Parathyroid adenoma (tissue), 2 donors: ENCODE measurements at regions not wholly inside any gene's neighbourhood (a gene's known extent, or its start where the extent isn't known, plus 50 kb on each side); places are given as distances from the start of the nearest gene placed in this dataset.

Source experiments
- H2AFZ ChIP-seq: fragments of 300-600 bp; sonication (generic); one replicate; pipeline ENCODE4 v1.7.0; 2017; ENCODE audit warnings: antibody characterized with exemption, mild to moderate bottlenecking
- H3K27ac ChIP-seq: fragments of 300-600 bp; sonication (generic); one replicate; pipeline ENCODE4 v1.7.0; 2017
- H3K27me3 ChIP-seq: fragments of 300-600 bp; sonication (generic); one replicate; pipeline ENCODE4 v1.7.0; 2017; ENCODE audit warnings: low read length; ENCODE audit not compliant: control insufficient read depth, insufficient read depth
- H3K36me3 ChIP-seq: fragments of 300-600 bp; sonication (generic); one replicate; pipeline ENCODE4 v1.7.0; 2017; ENCODE audit warnings: low read length; ENCODE audit not compliant: control insufficient read depth, insufficient read depth
- H3K4me1 ChIP-seq: fragments of 300-600 bp; sonication (generic); one replicate; pipeline ENCODE4 v1.7.0; 2017; ENCODE audit warnings: control low read depth
- H3K4me2 ChIP-seq: fragments of 300-600 bp; sonication (generic); one replicate; pipeline ENCODE4 v1.7.0; 2017; ENCODE audit warnings: low read length
- H3K4me3 ChIP-seq: fragments of 300-600 bp; sonication (generic); one replicate; pipeline ENCODE4 v1.7.0; 2017; ENCODE audit warnings: low read depth, low read length
- H3K79me2 ChIP-seq: fragments of 300-600 bp; sonication (generic); one replicate; pipeline ENCODE4 v1.7.0; 2017; ENCODE audit warnings: control low read depth
- H3K9ac ChIP-seq: fragments of 300-600 bp; sonication (generic); one replicate; pipeline ENCODE4 v1.7.0; 2017; ENCODE audit warnings: mild to moderate bottlenecking
- H3K9me3 ChIP-seq: fragments of 300-600 bp; sonication (generic); one replicate; pipeline ENCODE4 v1.7.0; 2017; ENCODE audit warnings: low read length; ENCODE audit not compliant: control insufficient read depth
- TF ChIP-seq, protein P1 (sequence below): fragments of 300-600 bp; sonication (generic); IDR thresholded peaks from one replicate; pipeline ENCODE4 v1.7.0; 2017; ENCODE audit warnings: antibody characterized with exemption, mild to moderate bottlenecking
- donor health status: primary hyperparathyroidism.

DNA sequence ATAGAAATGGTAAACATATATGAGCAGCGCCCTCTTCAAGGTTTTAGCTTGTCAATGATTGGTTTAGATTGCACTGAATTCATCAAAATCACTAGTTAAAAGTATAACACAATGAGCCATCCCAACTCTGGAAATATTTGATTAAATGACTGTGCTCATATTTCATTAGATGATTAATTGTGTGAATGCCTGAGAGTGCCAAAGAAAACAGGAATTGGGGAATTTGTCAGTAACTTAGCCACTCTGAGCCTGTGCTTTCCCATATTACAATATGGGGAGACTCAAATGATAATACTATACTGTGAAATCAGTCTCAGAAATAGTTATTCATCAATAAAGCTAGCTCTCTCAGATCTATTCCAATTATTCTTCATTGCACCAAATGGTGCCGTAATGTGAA is 2087.6 kb upstream of the CELF4 start:
- H3K4me2 ChIP-seq: no peak overlapping the region
- H2AFZ ChIP-seq: no peak overlapping the region
- H3K27me3 ChIP-seq: no peaks in the 10 kb centered on the region
- H3K36me3 ChIP-seq: no peaks in the 10 kb centered on the region
- H3K79me2 ChIP-seq: no peaks in the 10 kb centered on the region
- H3K9ac ChIP-seq: no peak overlapping the region
- no peak overlapping the region for H3K4me3 ChIP-seq
- H3K9me3 ChIP-seq: no peaks in the 10 kb centered on the region
- no peak overlapping the region for H3K27ac ChIP-seq
- no peaks in the 10 kb centered on the region for H3K4me1 ChIP-seq
- TF ChIP-seq, protein P1, sequence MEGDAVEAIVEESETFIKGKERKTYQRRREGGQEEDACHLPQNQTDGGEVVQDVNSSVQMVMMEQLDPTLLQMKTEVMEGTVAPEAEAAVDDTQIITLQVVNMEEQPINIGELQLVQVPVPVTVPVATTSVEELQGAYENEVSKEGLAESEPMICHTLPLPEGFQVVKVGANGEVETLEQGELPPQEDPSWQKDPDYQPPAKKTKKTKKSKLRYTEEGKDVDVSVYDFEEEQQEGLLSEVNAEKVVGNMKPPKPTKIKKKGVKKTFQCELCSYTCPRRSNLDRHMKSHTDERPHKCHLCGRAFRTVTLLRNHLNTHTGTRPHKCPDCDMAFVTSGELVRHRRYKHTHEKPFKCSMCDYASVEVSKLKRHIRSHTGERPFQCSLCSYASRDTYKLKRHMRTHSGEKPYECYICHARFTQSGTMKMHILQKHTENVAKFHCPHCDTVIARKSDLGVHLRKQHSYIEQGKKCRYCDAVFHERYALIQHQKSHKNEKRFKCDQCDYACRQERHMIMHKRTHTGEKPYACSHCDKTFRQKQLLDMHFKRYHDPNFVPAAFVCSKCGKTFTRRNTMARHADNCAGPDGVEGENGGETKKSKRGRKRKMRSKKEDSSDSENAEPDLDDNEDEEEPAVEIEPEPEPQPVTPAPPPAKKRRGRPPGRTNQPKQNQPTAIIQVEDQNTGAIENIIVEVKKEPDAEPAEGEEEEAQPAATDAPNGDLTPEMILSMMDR: no peak

DNA sequence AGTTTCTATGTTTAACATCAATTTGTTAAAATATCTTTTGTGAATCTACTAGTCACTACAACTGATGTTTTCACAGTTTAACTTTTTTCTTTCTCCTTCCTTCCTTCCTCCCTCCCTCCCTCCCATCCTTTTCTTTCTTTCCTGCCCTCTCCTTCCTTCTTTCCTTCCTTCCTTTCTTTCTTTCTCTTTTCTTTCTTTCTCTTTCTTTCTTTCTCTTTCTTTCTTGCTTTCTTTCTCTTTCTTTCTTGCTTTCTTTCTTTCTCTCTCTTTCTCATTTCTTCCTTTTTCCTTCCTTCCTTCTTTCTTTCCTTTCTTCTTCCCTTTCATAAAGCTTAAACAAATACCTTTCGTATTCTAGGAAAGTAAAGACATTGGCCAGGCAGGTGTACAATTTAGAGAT is 2083.0 kb upstream of the CELF4 start:
- H3K4me3 ChIP-seq: no peak overlapping the region
- H3K4me1 ChIP-seq: peaks cover 4% of the 10 kb centered on the region
- no peaks in the 10 kb centered on the region for H3K36me3 ChIP-seq
- no peaks in the 10 kb centered on the region for H3K9me3 ChIP-seq
- H3K27me3 ChIP-seq: no peaks in the 10 kb centered on the region
- H3K79me2 ChIP-seq: no peaks in the 10 kb centered on the region
- TF ChIP-seq, protein P1: no peak
- no peak overlapping the region for H3K9ac ChIP-seq
- H3K27ac ChIP-seq: no peak overlapping the region
- peak overlapping the region; percentile 54 for H2AFZ ChIP-seq
- H3K4me2 ChIP-seq: no peak overlapping the region

GRCh38 chr18:39647627-39648534 is 2082.3 kb upstream of the CELF4 start:
- Histone ChIP-seq H3K27me3 (no peaks in the 10 kb centered on the region), H3K4me3 (no peak overlapping the region), H3K27ac (peak overlapping the region; percentile 52)

DNA sequence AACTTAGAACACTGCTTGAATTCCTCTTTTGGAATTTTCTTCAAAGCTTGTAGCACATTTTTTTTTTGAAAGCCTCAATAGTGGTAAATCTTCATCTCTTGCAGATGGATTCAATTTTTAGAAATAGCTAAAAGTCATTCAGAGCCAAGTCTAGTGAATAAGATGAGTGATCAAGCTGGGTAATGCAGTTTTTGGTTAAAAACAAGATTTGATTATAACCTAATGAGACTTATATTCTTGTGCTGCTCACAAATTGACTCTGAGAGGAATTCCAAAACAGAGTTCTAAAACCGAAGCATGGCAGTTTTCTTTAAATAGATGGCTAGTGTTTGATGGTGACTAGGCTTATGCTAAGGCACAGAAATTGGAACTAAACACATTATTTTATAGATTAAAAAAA is 2072.6 kb upstream of the CELF4 start:
- Histone ChIP-seq H3K4me3 (no peak overlapping the region), H2AFZ (no peak overlapping the region), H3K4me2 (no peak overlapping the region), H3K9ac (no peak overlapping the region), H3K79me2 (no peaks in the 10 kb centered on the region), H3K27ac (no peak overlapping the region), H3K36me3 (no peaks in the 10 kb centered on the region), H3K4me1 (no peaks in the 10 kb centered on the region), H3K9me3 (no peaks in the 10 kb centered on the region), H3K27me3 (no peaks in the 10 kb centered on the region)
- TF ChIP-seq, protein P1: no peak

More at GRCh38 chr18:39647627-39648534, 2082.3 kb upstream of the CELF4 start:
- H2AFZ ChIP-seq: peak overlapping the region; percentile 54
- TF ChIP-seq, protein P1: no peak
- H3K9ac ChIP-seq: no peak overlapping the region
- no peaks in the 10 kb centered on the region for H3K79me2 ChIP-seq
- H3K9me3 ChIP-seq: no peaks in the 10 kb centered on the region
- H3K4me1 ChIP-seq: peaks cover 4% of the 10 kb centered on the region
- H3K36me3 ChIP-seq: no peaks in the 10 kb centered on the region
- no peak overlapping the region for H3K4me2 ChIP-seq

- Histone ChIP-seq H3K4me3 (no peak overlapping the region), H3K27ac (no peak overlapping the region), H3K36me3 (no peaks in the 10 kb centered on the region), H3K79me2 (no peaks in the 10 kb centered on the region), H3K9ac (no peak overlapping the region), H3K4me1 (no peaks in the 10 kb centered on the region), H2AFZ (no peak overlapping the region), H3K9me3 (no peaks in the 10 kb centered on the region), H3K4me2 (no peak overlapping the region), H3K27me3 (no peaks in the 10 kb centered on the region)
- TF ChIP-seq, protein P1: no peak
These were observed 2071.3 kb upstream of the CELF4 start for GRCh38 chr18:39636931-39637330.
